HCT116 (cell line): ENCODE measurements at regions not wholly inside any gene's neighbourhood (a gene's known extent, or its start where the extent isn't known, plus 50 kb on each side); places are given as distances from the start of the nearest gene placed in this dataset.

Experiments used
- ATAC-seq: fragments of 200-7000 bp; cut with Tn5 transposase; 2 replicates; pipeline ENCODE4 v1.9.1; 2020; ENCODE audit warnings: mild to moderate bottlenecking, moderate library complexity
- BruUV-seq: library from RNA; stranded (reverse); fragments of 400-500 nt; replicated peaks from 2 replicates; lab custom pipeline; 2021; lab: Mats Ljungman, UMichigan
- CTCF ChIA-PET: fragments of 300-600 bp; sonication (Branson Sonifier 250); formaldehyde crosslinking; loops from one replicate; lab custom pipeline; 2021; ENCODE audit warnings: antibody characterized with exemption; lab: Charles Lee
- POLR2A ChIA-PET: fragments of 300-600, 350-600 bp; sonication (Branson Sonifier 250); formaldehyde crosslinking; loops from one replicate; lab custom pipeline; 2021; ENCODE audit warnings: antibody characterized with exemption; lab: Charles Lee
- RAD21 ChIA-PET, 2 experiments: fragments of 300-600 bp; sonication (Branson Sonifier 250); formaldehyde crosslinking; loops; one replicate each; lab custom pipeline; 2023; ENCODE audit warnings: low total read pairs in 2 of 2; ENCODE audit not compliant: uncharacterized antibody in 2 of 2, unreplicated experiment in 2 of 2, low non-redundant PET in 1 of 2; lab: Charles Lee
- DNase-seq: peaks from one replicate; pipeline ENCODE4 v3.0.0-alpha.2; 2010; ENCODE audit warnings: low read depth, low spot score
- H2AFZ ChIP-seq: fragments of 200-600 bp; shearing (Covaris generic), sonication (generic); 2 replicates; pipeline ENCODE4 v1.6.1; 2017; ENCODE audit warnings: low read depth, mixed run types, mixed read lengths, antibody characterized with exemption, low read length; ENCODE audit not compliant: poor library complexity, severe bottlenecking
- H3K27ac ChIP-seq: 2 replicates; pipeline ENCODE4 v1.5.1; 2012; ENCODE audit warnings: low read depth, low read length
- H3K27me3 ChIP-seq: fragments of 200-600 bp; sonication (generic); 2 replicates; pipeline ENCODE4 v1.6.1; 2016; ENCODE audit warnings: mixed run types, low read length, mixed read lengths; ENCODE audit not compliant: insufficient read depth
- H3K36me3 ChIP-seq, 2 experiments: fragments of 200-500 bp in 1 of 2; fragments of 200-600 bp in 1 of 2; sonication (Bioruptor generic) in 1 of 2; sonication (generic) in 1 of 2; 2 replicates each; pipeline versions ENCODE4 v1.5.1 to v1.6.1; 2014 to 2016; ENCODE audit warnings: low read length in 2 of 2, inconsistent platforms in 1 of 2, mixed read lengths in 1 of 2, mixed run types in 1 of 2; ENCODE audit not compliant: insufficient read depth in 2 of 2, control insufficient read depth in 1 of 2
- H3K4me1 ChIP-seq, 2 experiments: fragments of 200-600 bp in 1 of 2; sonication (generic) in 1 of 2; 2 replicates each; pipeline versions ENCODE4 v1.5.1 to v1.6.1; 2012 to 2017; ENCODE audit warnings: low read length in 2 of 2, inconsistent platforms in 1 of 2, mild to moderate bottlenecking in 1 of 2, mixed read lengths in 1 of 2, mixed run types in 1 of 2, moderate library complexity in 1 of 2; ENCODE audit not compliant: insufficient read depth in 2 of 2, control insufficient read depth in 1 of 2
- H3K4me2 ChIP-seq: fragments of 200-600 bp; sonication (generic); 2 replicates; pipeline ENCODE4 v1.6.1; 2017; ENCODE audit warnings: mixed run types, low read length, mixed read lengths
- H3K4me3 ChIP-seq, 2 experiments: fragments of 200-600 bp in 1 of 2; sonication (generic) in 1 of 2; replicated peaks in 1 of 2; 2 replicates each; pipeline ENCODE4 v1.5.1; 2011 to 2016; ENCODE audit warnings: low read length in 2 of 2, control low read depth in 1 of 2, low read depth in 1 of 2, mild to moderate bottlenecking in 1 of 2, mixed read lengths in 1 of 2, mixed run types in 1 of 2
- H3K79me2 ChIP-seq: fragments of 200-600 bp; sonication (generic); 2 replicates; pipeline ENCODE4 v1.6.1; 2017; ENCODE audit warnings: mild to moderate bottlenecking, mixed run types, low read length, moderate library complexity, mixed read lengths; ENCODE audit not compliant: insufficient read depth
- H3K9ac ChIP-seq: fragments of 200-600 bp; sonication (generic); 2 replicates; pipeline ENCODE4 v1.6.1; 2016; ENCODE audit warnings: low read length, mixed read lengths
- H3K9me2 ChIP-seq: fragments of 200-600 bp; sonication (generic), shearing (Covaris generic); 2 replicates; pipeline ENCODE4 v1.6.1; 2017; ENCODE audit warnings: mixed run types, mild to moderate bottlenecking, moderate library complexity; ENCODE audit not compliant: insufficient read depth
- H3K9me3 ChIP-seq, 2 experiments: fragments of 200-500 bp in 1 of 2; fragments of 200-600 bp in 1 of 2; sonication (Bioruptor generic) in 1 of 2; sonication (generic) in 1 of 2; 2 replicates each; pipeline ENCODE4 v1.6.1; 2014 to 2017; ENCODE audit warnings: low read length in 2 of 2, mixed read lengths in 2 of 2, inconsistent platforms in 1 of 2, low read depth in 1 of 2, mild to moderate bottlenecking in 1 of 2, mixed run types in 1 of 2, moderate library complexity in 1 of 2; ENCODE audit not compliant: control insufficient read depth in 1 of 2, insufficient read depth in 1 of 2
- H4K20me1 ChIP-seq: fragments of 200-600 bp; sonication (generic), shearing (Covaris generic); 2 replicates; pipeline ENCODE4 v1.6.1; 2017; ENCODE audit warnings: mixed run types, mild to moderate bottlenecking, moderate library complexity; ENCODE audit not compliant: insufficient read depth
- CEBPB ChIP-seq: IDR thresholded peaks from 2 replicates; pipeline ENCODE4 v1.6.1; 2012; ENCODE audit warnings: low read depth
- EGR1 ChIP-seq: IDR thresholded peaks from 2 replicates; pipeline ENCODE4 v1.6.1; 2012; ENCODE audit warnings: low read depth
- ELF1 ChIP-seq: IDR thresholded peaks from 2 replicates; pipeline ENCODE4 v1.6.1; 2012; ENCODE audit warnings: low read depth, borderline replicate concordance
- EZH2 ChIP-seq: fragments of 200-600 bp; sonication (generic); IDR thresholded peaks from 2 replicates; pipeline ENCODE4 v1.6.1; 2017; ENCODE audit warnings: antibody characterized with exemption, mixed run types
- JUND ChIP-seq: IDR thresholded peaks from 2 replicates; pipeline ENCODE4 v1.6.1; 2012
- POLR2AphosphoS5 ChIP-seq: IDR thresholded peaks from 2 replicates; pipeline ENCODE4 v1.6.1; 2011; ENCODE audit warnings: mild to moderate bottlenecking, low read depth, low read length, moderate library complexity
- RAD21 ChIP-seq: IDR thresholded peaks from 2 replicates; pipeline ENCODE4 v1.6.1; 2012; ENCODE audit warnings: low read depth, mild to moderate bottlenecking
- REST ChIP-seq: IDR thresholded peaks from 2 replicates; pipeline ENCODE4 v1.6.1; 2012; ENCODE audit warnings: low read depth
- SIN3A ChIP-seq: IDR thresholded peaks from 2 replicates; pipeline ENCODE4 v1.6.1; 2012; ENCODE audit warnings: low read depth
- SRF ChIP-seq: IDR thresholded peaks from 2 replicates; pipeline ENCODE4 v1.6.1; 2012; ENCODE audit warnings: low read depth
- ZFX ChIP-seq: fragments of 450-650 bp; IDR thresholded peaks from 2 replicates; pipeline ENCODE4 v1.6.1; 2017
- ZNF274 ChIP-seq: fragments of 200-500 bp; sonication (Bioruptor generic); IDR thresholded peaks from 2 replicates; pipeline ENCODE4 v1.6.1; 2014; ENCODE audit warnings: mild to moderate bottlenecking, low read depth, low read length, inconsistent platforms
- intact Hi-C: fragments of 100-400 bp; cut with micrococcal nuclease; formaldehyde crosslinking; loops from 2 replicates; pipeline ENCODE4 v1.10.0; 2022
- TF ChIP-seq, protein P1 (sequence below): IDR thresholded peaks from 2 replicates; pipeline ENCODE4 v1.6.1; 2011; ENCODE audit warnings: mild to moderate bottlenecking, low read length, moderate library complexity; ENCODE audit not compliant: insufficient replicate concordance; ENCODE audit errors: extremely low read depth
- TF ChIP-seq, protein P2 (sequence below): IDR thresholded peaks from 2 replicates; pipeline ENCODE4 v1.6.1; 2012

DNA sequence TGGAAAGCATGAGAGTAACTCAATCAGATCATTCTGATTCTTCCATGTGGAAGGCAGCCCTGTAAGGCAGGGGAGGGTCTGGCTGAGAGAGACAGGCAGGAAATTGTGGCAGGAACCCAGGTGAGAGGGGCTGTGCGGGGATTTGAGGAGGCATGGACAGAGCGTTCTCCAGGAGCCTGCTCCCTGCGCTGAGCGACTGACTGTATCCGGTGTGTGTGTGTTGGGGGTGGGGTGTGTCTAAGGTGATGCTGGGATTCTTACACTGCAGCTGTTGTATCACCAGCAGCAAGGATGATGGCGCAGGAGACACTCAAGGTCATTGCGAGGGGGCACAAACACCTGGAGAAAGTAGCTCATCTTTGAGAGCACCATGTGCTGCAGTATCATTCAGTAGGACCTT is 128.5 kb downstream of the RHOU start:
- ATAC-seq (no peak), DNase-seq (no peak)
- H3K4me2 ChIP-seq: no peak overlapping the region
- POLR2A ChIA-PET: interaction anchor here (1.5 kb wide), 1 partner anchor 22 kb away, joined by 3 read pairs; no protein-coding TSS in a partner anchor
- H3K36me3 ChIP-seq: no peaks in the 10 kb centered on the region
- RAD21 ChIA-PET: no interaction called here
- no peak overlapping the region for H3K9ac ChIP-seq
- TF ChIP-seq RAD21: no peak
- TF ChIP-seq SIN3A: no peak
- TF ChIP-seq, protein P1, sequence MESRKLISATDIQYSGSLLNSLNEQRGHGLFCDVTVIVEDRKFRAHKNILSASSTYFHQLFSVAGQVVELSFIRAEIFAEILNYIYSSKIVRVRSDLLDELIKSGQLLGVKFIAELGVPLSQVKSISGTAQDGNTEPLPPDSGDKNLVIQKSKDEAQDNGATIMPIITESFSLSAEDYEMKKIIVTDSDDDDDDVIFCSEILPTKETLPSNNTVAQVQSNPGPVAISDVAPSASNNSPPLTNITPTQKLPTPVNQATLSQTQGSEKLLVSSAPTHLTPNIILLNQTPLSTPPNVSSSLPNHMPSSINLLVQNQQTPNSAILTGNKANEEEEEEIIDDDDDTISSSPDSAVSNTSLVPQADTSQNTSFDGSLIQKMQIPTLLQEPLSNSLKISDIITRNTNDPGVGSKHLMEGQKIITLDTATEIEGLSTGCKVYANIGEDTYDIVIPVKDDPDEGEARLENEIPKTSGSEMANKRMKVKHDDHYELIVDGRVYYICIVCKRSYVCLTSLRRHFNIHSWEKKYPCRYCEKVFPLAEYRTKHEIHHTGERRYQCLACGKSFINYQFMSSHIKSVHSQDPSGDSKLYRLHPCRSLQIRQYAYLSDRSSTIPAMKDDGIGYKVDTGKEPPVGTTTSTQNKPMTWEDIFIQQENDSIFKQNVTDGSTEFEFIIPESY: no peak
- TF ChIP-seq POLR2AphosphoS5: no peak
- TF ChIP-seq SRF: no peak
- no peak for TF ChIP-seq JUND
- TF ChIP-seq ZNF274: no peak
- TF ChIP-seq ELF1: no peak
- no peak for TF ChIP-seq EGR1
- no peak for TF ChIP-seq REST
- no peak for TF ChIP-seq CEBPB
- TF ChIP-seq, protein P2, sequence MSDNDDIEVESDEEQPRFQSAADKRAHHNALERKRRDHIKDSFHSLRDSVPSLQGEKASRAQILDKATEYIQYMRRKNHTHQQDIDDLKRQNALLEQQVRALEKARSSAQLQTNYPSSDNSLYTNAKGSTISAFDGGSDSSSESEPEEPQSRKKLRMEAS: no peak
- no peak for TF ChIP-seq ZFX
- no peak for TF ChIP-seq EZH2
- H4K20me1 ChIP-seq: no peaks in the 10 kb centered on the region
- H3K4me3 ChIP-seq: no peak overlapping the region
- H2AFZ ChIP-seq: no peak overlapping the region
- CTCF ChIA-PET: no interaction called here
- peaks cover 27 to 39% of the 10 kb centered on the region in 2 experiments for H3K4me1 ChIP-seq
- peaks cover 20% of the 10 kb centered on the region; the same call in 1 of the 2 replicates for H3K27me3 ChIP-seq
- H3K9me3 ChIP-seq: no peaks in the 10 kb centered on the region
- intact Hi-C loops: no loop called here
- no TSS peak for BruUV-seq
- no peaks in the 10 kb centered on the region for H3K9me2 ChIP-seq
- H3K79me2 ChIP-seq: no peaks in the 10 kb centered on the region
- H3K27ac ChIP-seq: no peak overlapping the region
